ENCODE measurements at regions not wholly inside any gene's neighbourhood (a gene's known extent, or its start where the extent isn't known, plus 50 kb on each side); places are given as distances from the start of the nearest gene placed in this dataset.

DNA sequence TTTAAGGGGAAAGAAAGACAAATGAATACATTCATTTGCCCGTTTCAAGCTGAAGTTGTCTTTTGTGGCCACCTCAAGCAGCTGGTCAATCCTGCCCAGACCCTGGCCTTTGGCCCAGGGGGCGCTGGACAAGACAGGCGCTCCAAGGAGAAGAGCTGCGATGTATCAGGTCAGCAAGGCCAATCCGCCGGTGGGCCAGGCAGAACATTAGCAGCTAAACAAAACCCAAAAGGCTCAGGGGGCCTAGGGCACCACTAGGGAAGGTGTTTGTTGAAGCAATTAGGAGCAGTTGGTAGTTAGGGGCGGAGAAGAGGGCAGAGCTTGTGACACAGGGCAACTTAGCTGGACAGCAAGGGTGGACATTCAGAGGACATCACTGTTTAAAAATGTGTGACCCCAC lies 60.8 kb upstream of the TMEM33 start:
- Mint-ChIP-seq H3K9me3 (no peaks in the 10 kb centered on the region), H3K27me3 (ENCODE audit: low read depth) (peaks cover 91% of the 10 kb centered on the region), H3K27ac (no peak overlapping the region), H3K4me3 (ENCODE audit: low read depth) (no peak overlapping the region), H3K36me3 (ENCODE audit: low read depth) (no peaks in the 10 kb centered on the region), H3K4me1 (ENCODE audit: low read depth) (no peaks in the 10 kb centered on the region)
- intact Hi-C loops (cut with micrococcal nuclease) = no loop called here
- DNase-seq (ENCODE audit: low spot score) = no peak

DNA sequence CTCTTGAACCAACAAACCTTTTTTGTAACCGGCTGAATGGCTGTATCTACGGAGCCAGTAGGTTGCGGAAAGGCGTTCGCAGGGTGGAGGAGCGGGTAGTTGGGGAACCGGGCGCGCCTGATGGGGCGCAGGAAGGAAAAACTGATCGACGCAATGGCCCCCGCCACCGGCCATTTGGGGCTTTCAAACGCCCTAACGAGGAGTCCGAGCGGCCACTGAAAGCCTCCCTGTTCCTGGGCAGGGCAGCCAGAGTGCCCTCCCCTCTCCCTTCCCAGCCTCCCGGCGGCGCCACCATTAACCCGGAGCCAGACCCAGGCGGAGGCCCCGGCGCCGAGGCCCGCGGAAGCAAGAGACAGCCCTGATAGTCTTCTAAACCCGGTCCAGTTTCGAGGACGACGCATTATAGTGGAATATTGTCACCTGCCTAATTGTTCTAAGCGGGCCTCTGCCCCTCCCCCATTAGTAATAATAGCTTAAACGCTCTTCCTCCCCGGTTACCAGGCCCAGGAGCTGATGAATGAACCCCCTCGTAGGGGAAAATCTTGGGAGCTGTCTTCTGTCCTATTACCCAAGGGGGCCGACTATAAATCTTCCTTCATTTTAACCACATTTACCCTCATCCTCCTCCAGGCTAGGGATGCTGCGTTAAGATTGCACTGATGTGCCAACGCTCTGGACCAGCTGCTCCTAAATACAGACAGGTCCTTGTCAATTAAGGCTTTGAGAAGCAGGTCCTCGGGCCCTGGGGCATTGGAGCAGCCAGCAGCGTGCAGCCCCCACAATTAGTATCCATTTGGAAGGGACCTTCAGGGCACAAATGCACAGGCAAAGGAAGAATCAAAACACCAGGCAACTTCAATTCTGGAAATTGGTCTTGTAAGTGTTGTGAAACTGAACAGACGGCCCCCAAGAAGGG lies 61.6 kb upstream of the TMEM33 start:
- intact Hi-C loops (cut with micrococcal nuclease) = no loop called here
- Mint-ChIP-seq H3K27me3 (ENCODE audit: low read depth) (peaks cover 90% of the 10 kb centered on the region), H3K27ac (no peak overlapping the region), H3K4me3 (ENCODE audit: low read depth) (no peak overlapping the region), H3K36me3 (ENCODE audit: low read depth) (no peaks in the 10 kb centered on the region), H3K9me3 (no peaks in the 10 kb centered on the region), H3K4me1 (ENCODE audit: low read depth) (no peaks in the 10 kb centered on the region)
- no peak for DNase-seq (ENCODE audit: low spot score)

DNA sequence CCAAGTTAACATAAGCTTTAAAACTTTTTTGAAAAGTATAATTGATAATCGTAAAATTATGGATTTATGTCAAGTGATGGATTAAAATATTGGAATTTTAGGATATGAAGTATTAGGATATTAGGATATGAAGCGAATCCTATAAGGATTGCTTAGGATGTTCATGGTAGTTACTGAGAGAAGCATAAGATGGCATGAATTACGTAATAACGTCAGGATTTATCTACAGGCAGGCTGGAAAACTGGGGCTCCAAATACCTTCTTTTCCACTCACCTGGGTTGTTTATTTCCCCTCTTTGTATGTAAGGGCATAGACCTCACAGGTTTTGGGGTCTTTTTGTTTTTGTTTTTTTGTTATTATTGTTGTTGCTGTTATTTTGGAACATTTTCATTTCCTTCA lies 65.2 kb upstream of the TMEM33 start:
- Mint-ChIP-seq H3K36me3 (ENCODE audit: low read depth) (no peaks in the 10 kb centered on the region), H3K27ac (no peak overlapping the region), H3K9me3 (no peaks in the 10 kb centered on the region), H3K4me3 (ENCODE audit: low read depth) (no peak overlapping the region), H3K27me3 (ENCODE audit: low read depth) (peaks cover 87% of the 10 kb centered on the region), H3K4me1 (ENCODE audit: low read depth) (peaks cover 5% of the 10 kb centered on the region)
- intact Hi-C loops (cut with micrococcal nuclease) = no loop called here
- DNase-seq (ENCODE audit: low spot score) = no peak

GRCh38 chr4:41866799-41867677 lies 68.2 kb upstream of the TMEM33 start:
- Mint-ChIP-seq H3K4me1 (ENCODE audit: low read depth) (peaks cover 10% of the 10 kb centered on the region), H3K27ac (no peak overlapping the region), H3K27me3 (ENCODE audit: low read depth) (peaks cover 78% of the 10 kb centered on the region), H3K4me3 (ENCODE audit: low read depth) (no peak overlapping the region), H3K36me3 (ENCODE audit: low read depth) (no peaks in the 10 kb centered on the region), H3K9me3 (no peaks in the 10 kb centered on the region)
- intact Hi-C loops (cut with micrococcal nuclease) = loop anchor here (2.0 kb wide), 1 partner anchor 16 kb away; no protein-coding TSS in a partner anchor
- no peak for DNase-seq (ENCODE audit: low spot score)

GRCh38 chr4:41865981-41866798 lies 69.0 kb upstream of the TMEM33 start:
- no peaks in the 10 kb centered on the region for H3K9me3 Mint-ChIP-seq
- intact Hi-C loops (cut with micrococcal nuclease) = loop anchor here (2.0 kb wide), 2 partner anchors 17 to 117 kb away; partner anchors contain the start of gene PHOX2B
- H3K4me3 Mint-ChIP-seq (ENCODE audit: low read depth) = no peak overlapping the region

DNA sequence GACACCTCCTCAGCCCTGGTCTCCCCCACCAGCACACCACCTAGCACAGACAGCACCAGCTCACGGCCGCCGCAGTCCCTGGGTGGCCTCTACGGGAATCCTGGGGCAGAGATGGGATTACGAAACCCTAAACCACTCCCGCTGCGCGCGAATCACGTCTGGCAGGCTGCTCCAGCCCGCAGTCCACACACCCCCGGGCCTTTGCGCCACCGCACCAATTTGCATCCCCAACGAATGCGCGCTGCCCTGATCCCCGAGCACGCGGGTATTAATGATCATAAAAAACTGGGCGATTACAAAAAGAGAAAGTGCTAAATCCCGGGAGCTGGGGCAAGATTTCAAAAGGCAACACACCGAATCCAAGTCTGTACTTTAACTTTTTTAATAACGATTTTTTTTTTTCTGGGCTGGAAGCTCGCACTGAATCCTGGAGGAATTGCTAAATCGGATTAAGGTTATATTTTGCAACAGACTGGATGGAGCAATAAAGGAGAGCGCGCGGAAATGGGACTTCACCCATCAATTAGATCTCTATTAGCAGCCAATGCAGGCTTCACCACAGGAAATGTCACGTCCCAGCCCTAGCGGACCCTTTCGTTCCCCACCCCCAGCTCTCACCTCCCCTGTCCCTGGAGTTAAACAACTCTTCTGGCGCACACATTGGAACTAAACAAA lies 69.8 kb upstream of the TMEM33 start:
- H3K36me3 Mint-ChIP-seq (ENCODE audit: low read depth) = no peaks in the 10 kb centered on the region
- peaks cover 71% of the 10 kb centered on the region for H3K27me3 Mint-ChIP-seq (ENCODE audit: low read depth)
- no peak for DNase-seq (ENCODE audit: low spot score)
- H3K27ac Mint-ChIP-seq = no peak overlapping the region
- no peaks in the 10 kb centered on the region for H3K9me3 Mint-ChIP-seq
- H3K4me1 Mint-ChIP-seq (ENCODE audit: low read depth) = peaks cover 10% of the 10 kb centered on the region
- intact Hi-C loops (cut with micrococcal nuclease) = loop anchor here (2.0 kb wide), 1 partner anchor 117 kb away; the partner anchor contains the start of gene PHOX2B
- no peak overlapping the region for H3K4me3 Mint-ChIP-seq (ENCODE audit: low read depth)

More at GRCh38 chr4:41865981-41866798, 69.0 kb upstream of the TMEM33 start:
- DNase-seq (ENCODE audit: low spot score) = no peak
- Mint-ChIP-seq H3K4me1 (ENCODE audit: low read depth) (peaks cover 10% of the 10 kb centered on the region), H3K27ac (no peak overlapping the region), H3K27me3 (ENCODE audit: low read depth) (peaks cover 75% of the 10 kb centered on the region), H3K36me3 (ENCODE audit: low read depth) (no peaks in the 10 kb centered on the region)

DNA sequence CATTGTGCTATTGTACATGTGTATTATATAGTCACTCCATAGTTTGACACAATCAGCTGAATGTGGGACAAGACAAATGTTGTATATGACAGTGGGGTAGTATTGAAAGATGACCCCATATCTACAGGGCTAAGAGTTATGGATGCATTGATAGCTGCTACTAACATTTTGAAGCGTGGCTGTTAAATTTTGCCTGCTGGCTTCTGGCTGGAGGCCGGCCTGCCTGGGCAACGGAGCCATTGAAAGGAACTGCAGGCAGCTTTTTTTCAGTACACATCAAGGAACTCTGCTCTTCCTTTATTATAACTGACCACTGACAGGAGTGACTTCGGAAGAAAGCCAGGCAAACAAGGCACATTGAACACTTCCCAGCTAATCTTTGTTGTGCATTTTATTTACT lies 76.1 kb upstream of the TMEM33 start:
- no peak overlapping the region for H3K4me3 Mint-ChIP-seq (ENCODE audit: low read depth)
- peaks cover 52% of the 10 kb centered on the region for H3K27me3 Mint-ChIP-seq (ENCODE audit: low read depth)
- H3K36me3 Mint-ChIP-seq (ENCODE audit: low read depth) = no peaks in the 10 kb centered on the region
- DNase-seq (ENCODE audit: low spot score) = no peak
- peaks cover 4% of the 10 kb centered on the region for H3K4me1 Mint-ChIP-seq (ENCODE audit: low read depth)
- no peaks in the 10 kb centered on the region for H3K9me3 Mint-ChIP-seq
- intact Hi-C loops (cut with micrococcal nuclease) = no loop called here
- no peak overlapping the region for H3K27ac Mint-ChIP-seq

DNA sequence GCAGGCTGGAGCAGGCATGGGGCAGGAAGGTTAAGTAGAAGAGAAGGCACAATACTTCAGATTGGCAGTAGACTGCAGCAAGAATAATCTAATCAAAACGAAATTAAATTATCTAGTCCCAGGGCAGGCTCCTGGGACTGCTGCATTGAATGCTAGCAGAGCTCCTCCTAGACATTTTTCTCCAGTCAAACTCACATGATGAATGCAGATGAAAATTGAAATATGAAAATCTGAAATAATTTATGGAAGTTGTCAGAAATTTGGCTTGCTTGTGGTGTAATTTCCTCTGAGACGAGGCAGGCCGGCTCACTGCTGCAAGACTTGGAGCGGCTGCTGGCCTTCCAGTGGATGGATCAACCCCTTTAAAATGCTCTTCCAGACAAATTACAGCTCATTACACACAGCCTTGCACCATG lies 78.0 kb upstream of the TMEM33 start:
- Mint-ChIP-seq H3K9me3 (no peaks in the 10 kb centered on the region), H3K4me3 (ENCODE audit: low read depth) (no peak overlapping the region), H3K36me3 (ENCODE audit: low read depth) (no peaks in the 10 kb centered on the region), H3K4me1 (ENCODE audit: low read depth) (no peaks in the 10 kb centered on the region), H3K27ac (no peak overlapping the region), H3K27me3 (ENCODE audit: low read depth) (peaks cover 48% of the 10 kb centered on the region)
- intact Hi-C loops (cut with micrococcal nuclease) = no loop called here
- DNase-seq (ENCODE audit: low spot score) = no peak

DNA sequence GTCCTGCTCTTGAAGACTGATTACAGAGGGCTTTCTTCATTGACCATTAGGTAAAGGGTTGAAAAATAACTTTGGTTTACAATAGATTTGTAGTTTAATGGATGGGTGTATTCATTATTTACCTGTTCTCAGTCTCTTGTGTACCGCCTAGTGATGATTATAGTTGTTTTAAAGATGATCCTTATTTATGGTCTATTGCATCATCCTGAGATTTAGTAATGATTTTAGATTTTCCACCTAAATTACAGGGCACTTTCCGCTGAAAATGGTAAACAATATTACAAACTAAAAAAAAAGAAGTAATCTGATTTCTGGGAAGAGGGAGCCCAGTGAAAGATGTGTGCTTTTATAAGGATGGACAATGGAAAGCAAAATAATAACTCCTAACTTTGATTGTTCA lies 78.4 kb upstream of the TMEM33 start:
- DNase-seq (ENCODE audit: low spot score) = no peak
- Mint-ChIP-seq H3K4me1 (ENCODE audit: low read depth) (no peaks in the 10 kb centered on the region), H3K27me3 (ENCODE audit: low read depth) (peaks cover 48% of the 10 kb centered on the region), H3K4me3 (ENCODE audit: low read depth) (no peak overlapping the region), H3K9me3 (no peaks in the 10 kb centered on the region), H3K27ac (no peak overlapping the region), H3K36me3 (ENCODE audit: low read depth) (no peaks in the 10 kb centered on the region)
- intact Hi-C loops (cut with micrococcal nuclease) = no loop called here

DNA sequence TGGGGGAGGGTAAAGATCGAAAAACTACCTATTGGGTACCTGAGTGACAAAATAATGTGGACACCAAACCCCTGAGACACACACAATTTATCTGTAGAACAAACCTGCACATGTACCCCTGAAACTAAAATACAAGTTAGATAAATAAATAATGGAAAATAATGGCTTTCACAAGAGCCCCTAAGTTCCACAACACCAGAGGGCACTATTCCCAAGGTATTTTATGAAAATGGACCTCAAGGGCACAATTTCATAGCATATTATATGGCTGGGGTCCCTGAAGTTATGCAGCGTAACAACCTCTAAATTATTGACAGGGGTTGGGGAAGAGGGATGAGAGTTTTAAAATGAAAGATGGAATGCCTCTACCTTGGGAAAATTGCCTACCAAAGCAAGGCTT lies 81.3 kb upstream of the TMEM33 start:
- H3K4me1 Mint-ChIP-seq (ENCODE audit: low read depth) = no peaks in the 10 kb centered on the region
- H3K27ac Mint-ChIP-seq = no peak overlapping the region
- DNase-seq (ENCODE audit: low spot score) = no peak
- peaks cover 36% of the 10 kb centered on the region for H3K27me3 Mint-ChIP-seq (ENCODE audit: low read depth)
- H3K4me3 Mint-ChIP-seq (ENCODE audit: low read depth) = no peak overlapping the region
- H3K9me3 Mint-ChIP-seq = no peaks in the 10 kb centered on the region
- H3K36me3 Mint-ChIP-seq (ENCODE audit: low read depth) = no peaks in the 10 kb centered on the region
- intact Hi-C loops (cut with micrococcal nuclease) = no loop called here

GRCh38 chr4:41852229-41852628 lies 83.0 kb upstream of the TMEM33 start:
- Mint-ChIP-seq H3K4me1 (ENCODE audit: low read depth) (no peaks in the 10 kb centered on the region), H3K36me3 (ENCODE audit: low read depth) (no peaks in the 10 kb centered on the region), H3K27ac (no peak overlapping the region), H3K27me3 (ENCODE audit: low read depth) (peaks cover 21% of the 10 kb centered on the region), H3K9me3 (no peaks in the 10 kb centered on the region), H3K4me3 (ENCODE audit: low read depth) (no peak overlapping the region)
- DNase-seq (ENCODE audit: low spot score) = no peak
- intact Hi-C loops (cut with micrococcal nuclease) = no loop called here

DNA sequence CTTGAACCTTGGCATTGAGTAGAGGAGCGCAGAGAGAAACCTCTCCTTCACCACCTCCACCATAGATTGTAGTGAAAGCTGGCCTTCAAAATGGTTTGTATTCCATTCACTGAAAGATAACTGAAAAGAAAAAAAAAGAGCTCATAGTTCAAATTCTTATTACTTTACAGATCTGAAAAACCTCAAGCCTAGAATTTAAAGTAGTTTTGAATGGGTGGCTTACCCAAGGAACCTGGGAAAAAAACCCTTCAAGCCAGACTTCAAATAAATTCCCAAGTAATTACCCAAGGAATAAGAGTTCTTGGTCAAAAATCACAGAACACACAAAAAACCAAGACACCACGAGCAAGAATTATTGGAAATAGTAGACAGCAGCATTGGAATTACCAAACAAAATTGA lies 83.6 kb upstream of the TMEM33 start:
- Mint-ChIP-seq H3K4me3 (ENCODE audit: low read depth) (no peak overlapping the region), H3K4me1 (ENCODE audit: low read depth) (no peaks in the 10 kb centered on the region), H3K27me3 (ENCODE audit: low read depth) (peaks cover 15% of the 10 kb centered on the region), H3K36me3 (ENCODE audit: low read depth) (no peaks in the 10 kb centered on the region), H3K9me3 (no peaks in the 10 kb centered on the region), H3K27ac (no peak overlapping the region)
- intact Hi-C loops (cut with micrococcal nuclease) = no loop called here
- no peak for DNase-seq (ENCODE audit: low spot score)

All from activated T-helper 2 cell treated with anti-CD3 and anti-CD28 coated beads, Interferon-gamma antibody, Interleukin-2, Interleukin-4, amounts not matched to agents 10 μg/mL and 5 μg/mL and 100 μg/mL, durations not matched to agents 14 hours and 24 hours and 36 hours (primary cell).